ENCODE measurements at regions not wholly inside any gene's neighbourhood (a gene's known extent, or its start where the extent isn't known, plus 50 kb on each side); places are given as distances from the start of the nearest gene placed in this dataset.

GRCh38 chr10:125548878-125549277, 134.1 kb downstream of the TEX36 start:
- no peak overlapping the region for H3K4me3 ChIP-seq (ENCODE audit: low read depth, low read length)
- DNase-seq (ENCODE audit: low read depth): no peak
- no peak for TF ChIP-seq CTCF (IDR thresholded peaks at IDR 0.05; ENCODE audit: insufficient read depth, low read depth, low read length)

- no peak overlapping the region for H3K4me3 ChIP-seq (ENCODE audit: low read depth, low read length)
- no peak for DNase-seq (ENCODE audit: low read depth)
- TF ChIP-seq CTCF (IDR thresholded peaks at IDR 0.05; ENCODE audit: insufficient read depth, low read depth, low read length): no peak
Observed at GRCh38 chr10:125548356-125548755, 134.6 kb downstream of the TEX36 start.

GRCh38 chr10:125547010-125547650, 135.8 kb downstream of the TEX36 start:
- H3K4me3 ChIP-seq (ENCODE audit: low read depth, low read length): no peak overlapping the region
- DNase-seq (ENCODE audit: low read depth): no peak
- TF ChIP-seq CTCF (IDR thresholded peaks at IDR 0.05; ENCODE audit: insufficient read depth, low read depth, low read length): no peak

- H3K4me3 ChIP-seq (ENCODE audit: low read depth, low read length): no peak overlapping the region
- DNase-seq (ENCODE audit: low read depth): no peak
- TF ChIP-seq CTCF (IDR thresholded peaks at IDR 0.05; ENCODE audit: insufficient read depth, low read depth, low read length): no peak
Observed at GRCh38 chr10:125543796-125544195, 139.2 kb downstream of the TEX36 start.

- H3K4me3 ChIP-seq (ENCODE audit: low read depth, low read length): no peak overlapping the region
- no peak for DNase-seq (ENCODE audit: low read depth)
- TF ChIP-seq CTCF (IDR thresholded peaks at IDR 0.05; ENCODE audit: insufficient read depth, low read depth, low read length): no peak
Observed at GRCh38 chr10:125538947-125539731, 143.8 kb downstream of the TEX36 start.

- no peak overlapping the region for H3K4me3 ChIP-seq (ENCODE audit: low read depth, low read length)
- DNase-seq (ENCODE audit: low read depth): no peak
- TF ChIP-seq CTCF (IDR thresholded peaks at IDR 0.05; ENCODE audit: insufficient read depth, low read depth, low read length): no peak
Observed at GRCh38 chr10:125536236-125536635, 146.7 kb downstream of the TEX36 start.
